AG04450 (cell line): ENCODE measurements at regions not wholly inside any gene's neighbourhood (a gene's known extent, or its start where the extent isn't known, plus 50 kb on each side); places are given as distances from the start of the nearest gene placed in this dataset.
"Not testable (repeated sequence)": the region's sequence is repeated elsewhere in the genome, so short reads cannot be mapped to it uniquely, and the experiment has no call there.

Source experiments
- CTCF ChIA-PET: fragments of 300-600, 350-600 bp; formaldehyde crosslinking; extraction: SDS; loops from one replicate; lab custom pipeline; 2022; ENCODE audit warnings: antibody characterized with exemption, inconsistent platforms; lab: Charles Lee
- POLR2A ChIA-PET: fragments of 350-600 bp; formaldehyde crosslinking; extraction: SDS; loops from one replicate; lab custom pipeline; 2021; ENCODE audit warnings: antibody characterized with exemption, inconsistent platforms; lab: Yijun Ruan, JAX
- DNase-seq: peaks from one replicate; pipeline ENCODE4 v3.0.0-alpha.2; 2011; ENCODE audit warnings: low read depth, low spot score
- H3K27ac ChIP-seq: one replicate; pipeline ENCODE4 v1.5.1; 2012; ENCODE audit warnings: low read depth, low read length, control low read depth
- H3K27me3 ChIP-seq: one replicate; pipeline ENCODE4 v1.6.0; 2012; ENCODE audit warnings: low read length; ENCODE audit not compliant: control insufficient read depth, insufficient read depth
- H3K4me3 ChIP-seq: 2 replicates; pipeline ENCODE4 v1.5.1; 2011; ENCODE audit warnings: mild to moderate bottlenecking, low read depth, low read length, control low read depth
- H3K9me3 ChIP-seq: 2 replicates; pipeline ENCODE4 v1.5.1; 2012; ENCODE audit warnings: low read length; ENCODE audit not compliant: control insufficient read depth, insufficient read depth
- TF ChIP-seq, protein P1 (sequence below): IDR thresholded peaks from 2 replicates; pipeline ENCODE4 v1.5.1; 2011; ENCODE audit warnings: low read depth, low read length, control low read depth, inconsistent platforms

DNA sequence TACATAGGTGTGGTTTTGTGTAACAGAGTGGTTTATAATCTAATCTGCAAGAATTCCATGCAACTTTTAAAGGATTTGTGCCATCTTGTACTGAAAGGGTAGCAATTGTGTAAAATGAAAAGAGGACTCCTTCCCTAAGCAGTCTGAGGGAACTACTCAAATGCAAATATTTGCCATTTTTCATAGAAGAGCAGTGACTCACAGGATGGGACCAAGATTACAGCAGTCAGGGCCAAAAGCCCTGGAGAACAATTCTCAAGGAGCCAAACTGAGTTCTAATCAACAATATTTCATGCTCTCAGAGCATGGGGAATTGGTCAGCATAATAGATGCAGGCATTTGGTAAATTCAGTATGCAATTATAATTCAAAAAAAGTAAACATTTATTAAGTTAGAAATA is 495.8 kb downstream of the CHSY3 start:
- Histone ChIP-seq H3K9me3 (peaks cover 8% of the 10 kb centered on the region), H3K27ac (no peak overlapping the region), H3K27me3 (no peaks in the 10 kb centered on the region), H3K4me3 (no peak overlapping the region)
- POLR2A ChIA-PET: no interaction called here
- no peak for DNase-seq
- CTCF ChIA-PET: no interaction called here
- TF ChIP-seq, protein P1, sequence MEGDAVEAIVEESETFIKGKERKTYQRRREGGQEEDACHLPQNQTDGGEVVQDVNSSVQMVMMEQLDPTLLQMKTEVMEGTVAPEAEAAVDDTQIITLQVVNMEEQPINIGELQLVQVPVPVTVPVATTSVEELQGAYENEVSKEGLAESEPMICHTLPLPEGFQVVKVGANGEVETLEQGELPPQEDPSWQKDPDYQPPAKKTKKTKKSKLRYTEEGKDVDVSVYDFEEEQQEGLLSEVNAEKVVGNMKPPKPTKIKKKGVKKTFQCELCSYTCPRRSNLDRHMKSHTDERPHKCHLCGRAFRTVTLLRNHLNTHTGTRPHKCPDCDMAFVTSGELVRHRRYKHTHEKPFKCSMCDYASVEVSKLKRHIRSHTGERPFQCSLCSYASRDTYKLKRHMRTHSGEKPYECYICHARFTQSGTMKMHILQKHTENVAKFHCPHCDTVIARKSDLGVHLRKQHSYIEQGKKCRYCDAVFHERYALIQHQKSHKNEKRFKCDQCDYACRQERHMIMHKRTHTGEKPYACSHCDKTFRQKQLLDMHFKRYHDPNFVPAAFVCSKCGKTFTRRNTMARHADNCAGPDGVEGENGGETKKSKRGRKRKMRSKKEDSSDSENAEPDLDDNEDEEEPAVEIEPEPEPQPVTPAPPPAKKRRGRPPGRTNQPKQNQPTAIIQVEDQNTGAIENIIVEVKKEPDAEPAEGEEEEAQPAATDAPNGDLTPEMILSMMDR: no peak

DNA sequence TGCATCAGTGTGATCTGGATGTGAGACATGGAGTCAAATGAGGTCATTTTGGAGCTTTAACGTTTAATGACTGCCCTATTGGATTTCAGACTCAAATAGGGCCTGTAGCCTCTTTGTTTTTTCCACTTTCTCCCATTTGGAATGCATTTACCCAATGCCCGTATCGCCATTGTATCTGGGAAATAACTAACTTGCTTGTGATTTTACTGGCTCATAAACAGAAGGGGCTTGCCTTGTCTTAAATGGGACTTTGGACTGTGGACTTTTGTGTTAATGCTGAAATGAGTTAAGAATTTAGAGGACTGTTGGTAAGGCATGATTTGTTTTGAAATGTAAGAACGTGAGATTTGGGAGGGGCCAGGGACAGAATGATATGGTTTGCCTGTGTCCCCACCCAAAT is 494.6 kb downstream of the CHSY3 start:
- no peak overlapping the region for H3K4me3 ChIP-seq
- ChIA-PET POLR2A (no interaction called here), CTCF (no interaction called here)
- H3K27me3 ChIP-seq: no peaks in the 10 kb centered on the region
- peaks cover 8% of the 10 kb centered on the region for H3K9me3 ChIP-seq
- TF ChIP-seq, protein P1: no peak
- no peak for DNase-seq
- H3K27ac ChIP-seq: no peak overlapping the region

DNA sequence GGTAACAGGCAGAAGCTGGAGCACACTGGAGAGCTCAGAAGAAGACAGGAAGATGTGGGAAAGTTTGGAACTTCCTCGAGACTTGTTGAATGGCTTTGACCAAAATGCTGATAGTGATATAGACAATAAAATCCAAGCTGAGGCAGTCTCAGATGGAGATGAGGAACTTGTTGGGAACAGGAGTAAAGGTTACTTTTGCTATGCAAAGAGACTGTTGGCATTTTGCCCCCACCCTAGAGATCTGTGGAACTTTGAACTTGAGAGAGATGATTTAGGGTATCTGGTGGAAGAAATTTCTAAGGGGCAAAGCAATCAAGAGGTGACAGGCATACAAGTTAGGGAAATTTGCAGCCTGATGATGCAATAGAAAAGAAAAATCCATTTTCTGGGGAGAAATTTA is 493.5 kb downstream of the CHSY3 start:
- POLR2A ChIA-PET, H3K9me3 ChIP-seq, H3K27ac ChIP-seq, DNase-seq, H3K4me3 ChIP-seq, CTCF ChIA-PET, H3K27me3 ChIP-seq: not testable (repeated sequence)

DNA sequence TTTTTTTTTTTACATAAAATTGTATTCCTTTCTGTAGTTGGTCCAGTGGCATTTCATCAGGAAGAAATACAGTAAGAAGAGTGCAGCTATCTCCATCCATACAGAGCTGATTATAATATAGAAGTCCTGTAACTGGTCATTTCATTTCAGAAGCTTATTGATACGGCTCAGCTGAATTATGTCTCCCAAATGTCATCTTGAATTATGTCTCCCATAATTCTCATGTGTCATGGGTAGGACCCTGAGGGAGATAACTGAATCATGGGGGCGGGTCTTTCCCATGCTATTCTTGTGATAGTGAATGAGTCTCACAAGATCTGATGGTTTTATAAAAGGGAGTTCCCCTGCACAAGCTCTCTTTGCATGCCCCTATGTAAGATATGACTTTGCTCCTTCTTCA is 492.9 kb downstream of the CHSY3 start:
- no peak overlapping the region for H3K4me3 ChIP-seq
- no peaks in the 10 kb centered on the region for H3K27me3 ChIP-seq
- TF ChIP-seq, protein P1: no peak
- H3K27ac ChIP-seq: no peak overlapping the region
- DNase-seq: no peak
- CTCF ChIA-PET: no interaction called here
- peaks cover 7% of the 10 kb centered on the region for H3K9me3 ChIP-seq
- POLR2A ChIA-PET: no interaction called here

GRCh38 chr5:130391727-130392264 is 487.5 kb downstream of the CHSY3 start:
- H3K4me3 ChIP-seq, POLR2A ChIA-PET, H3K27me3 ChIP-seq, CTCF ChIA-PET, H3K9me3 ChIP-seq, DNase-seq, H3K27ac ChIP-seq: not testable (repeated sequence)

DNA sequence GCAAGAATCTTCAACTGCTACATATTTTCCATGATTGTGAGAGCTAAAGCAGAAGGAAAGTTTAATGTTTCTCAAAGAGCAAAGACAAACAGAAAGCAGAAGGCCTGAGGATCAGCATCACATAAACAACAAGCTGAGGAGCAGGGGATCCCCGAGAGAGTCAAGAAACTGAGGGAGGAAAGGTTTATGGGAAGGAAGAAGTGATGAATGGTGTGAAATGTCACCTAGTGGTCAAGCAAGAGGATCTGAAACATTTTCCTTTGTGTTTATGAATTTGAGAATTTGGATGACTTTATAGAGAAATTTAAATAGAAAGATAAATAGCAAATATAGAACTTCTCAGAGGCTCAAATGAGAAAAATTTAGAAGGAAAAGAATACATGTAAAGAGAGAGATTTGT is 481.9 kb downstream of the CHSY3 start:
- ChIA-PET POLR2A (no interaction called here), CTCF (no interaction called here)
- DNase-seq: no peak

More for the DNA sequence above, 481.9 kb downstream of the CHSY3 start:
- TF ChIP-seq, protein P1: no peak
- no peaks in the 10 kb centered on the region; the same call in 1 of the 2 replicates for H3K9me3 ChIP-seq
- H3K4me3 ChIP-seq: no peak overlapping the region
- no peaks in the 10 kb centered on the region for H3K27me3 ChIP-seq
- no peak overlapping the region for H3K27ac ChIP-seq
